ENCODE measurements at regions not wholly inside any gene's neighbourhood (a gene's known extent, or its start where the extent isn't known, plus 50 kb on each side); places are given as distances from the start of the nearest gene placed in this dataset.
A peak's percentile ranks its signal among the peaks of the same experiment; 100 is the strongest.

DNA sequence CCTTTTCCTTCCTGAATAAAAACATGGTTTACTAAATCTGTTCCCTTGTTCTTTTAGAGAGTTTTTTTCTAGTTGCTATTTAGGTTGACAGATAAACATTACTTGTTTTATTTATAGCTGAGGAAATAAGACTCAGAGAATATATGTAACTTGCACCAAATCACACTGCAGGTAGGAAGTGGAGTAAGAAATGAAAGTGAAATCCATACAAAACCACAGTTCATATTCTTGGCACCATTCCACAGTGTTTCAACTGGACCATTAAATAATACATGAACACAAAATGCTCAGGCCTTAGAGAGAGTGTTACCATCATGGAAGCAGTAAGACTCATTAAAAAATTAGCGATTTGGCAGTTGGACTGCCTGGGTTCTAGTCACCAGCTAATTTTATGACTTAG, 326.9 kb upstream of the SLIT2 start:
- Mint-ChIP-seq H3K36me3 (no peaks in the 10 kb centered on the region), H3K4me3 (no peak overlapping the region), H3K27me3 (ENCODE audit: low read depth) (no peaks in the 10 kb centered on the region), H3K27ac (peak overlapping the region; percentile 22), H3K4me1 (peaks cover 21% of the 10 kb centered on the region), H3K9me3 (peaks cover 9% of the 10 kb centered on the region)
- TF ChIP-seq, protein P1, sequence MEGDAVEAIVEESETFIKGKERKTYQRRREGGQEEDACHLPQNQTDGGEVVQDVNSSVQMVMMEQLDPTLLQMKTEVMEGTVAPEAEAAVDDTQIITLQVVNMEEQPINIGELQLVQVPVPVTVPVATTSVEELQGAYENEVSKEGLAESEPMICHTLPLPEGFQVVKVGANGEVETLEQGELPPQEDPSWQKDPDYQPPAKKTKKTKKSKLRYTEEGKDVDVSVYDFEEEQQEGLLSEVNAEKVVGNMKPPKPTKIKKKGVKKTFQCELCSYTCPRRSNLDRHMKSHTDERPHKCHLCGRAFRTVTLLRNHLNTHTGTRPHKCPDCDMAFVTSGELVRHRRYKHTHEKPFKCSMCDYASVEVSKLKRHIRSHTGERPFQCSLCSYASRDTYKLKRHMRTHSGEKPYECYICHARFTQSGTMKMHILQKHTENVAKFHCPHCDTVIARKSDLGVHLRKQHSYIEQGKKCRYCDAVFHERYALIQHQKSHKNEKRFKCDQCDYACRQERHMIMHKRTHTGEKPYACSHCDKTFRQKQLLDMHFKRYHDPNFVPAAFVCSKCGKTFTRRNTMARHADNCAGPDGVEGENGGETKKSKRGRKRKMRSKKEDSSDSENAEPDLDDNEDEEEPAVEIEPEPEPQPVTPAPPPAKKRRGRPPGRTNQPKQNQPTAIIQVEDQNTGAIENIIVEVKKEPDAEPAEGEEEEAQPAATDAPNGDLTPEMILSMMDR (IDR thresholded peaks at IDR 0.05; ENCODE audit: unreplicated experiment) = no peak
- no peak for DNase-seq (ENCODE audit: low spot score in 2 of 2, unreplicated experiment in 2 of 2)

DNA sequence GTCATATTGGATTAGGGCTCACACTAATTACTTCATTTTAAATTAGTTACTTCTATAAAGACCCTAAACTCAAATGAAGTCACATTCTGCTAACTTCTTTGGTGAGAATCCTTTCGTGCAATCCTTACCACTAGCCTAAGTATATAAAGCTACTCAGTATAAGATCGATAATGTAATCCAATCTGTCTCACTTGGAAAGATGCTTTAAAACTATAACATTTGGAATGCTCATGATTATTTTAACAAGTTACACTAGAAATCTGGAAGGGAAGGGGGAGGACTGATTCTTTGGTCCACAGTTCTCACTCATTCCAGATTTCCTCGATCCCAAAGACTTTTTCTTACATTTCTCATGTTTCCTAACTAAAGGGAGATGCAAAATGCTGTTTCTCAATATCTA, 336.4 kb upstream of the SLIT2 start:
- Mint-ChIP-seq H3K9me3 (peaks cover 36% of the 10 kb centered on the region), H3K4me1 (peaks cover 6% of the 10 kb centered on the region), H3K4me3 (no peak overlapping the region), H3K36me3 (peaks cover 6% of the 10 kb centered on the region), H3K27ac (no peak overlapping the region), H3K27me3 (ENCODE audit: low read depth) (no peaks in the 10 kb centered on the region)
- DNase-seq (ENCODE audit: low spot score in 2 of 2, unreplicated experiment in 2 of 2) = no peak
- TF ChIP-seq, protein P1 (IDR thresholded peaks at IDR 0.05; ENCODE audit: unreplicated experiment) = no peak

DNA sequence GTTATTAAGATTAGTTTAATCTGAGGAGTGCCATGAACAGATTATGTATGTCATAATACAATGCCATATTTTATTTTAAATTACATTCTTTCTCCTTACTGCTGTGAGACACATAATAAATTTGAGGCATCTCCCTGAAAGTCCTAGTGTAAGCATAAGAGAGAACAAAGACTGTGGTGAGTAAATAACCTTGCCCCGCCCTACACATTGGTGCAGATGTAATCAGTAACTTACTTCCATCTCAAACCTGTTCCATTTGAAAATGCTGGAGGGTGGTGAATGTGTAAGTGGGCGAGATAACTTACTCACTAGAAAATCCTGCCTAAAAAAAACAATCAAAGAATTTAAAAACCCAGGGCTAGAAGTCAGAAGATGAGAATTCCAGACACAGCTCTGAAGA, 338.1 kb upstream of the SLIT2 start:
- H3K4me1 Mint-ChIP-seq = peaks cover 6% of the 10 kb centered on the region
- H3K27ac Mint-ChIP-seq = no peak overlapping the region
- H3K36me3 Mint-ChIP-seq = peaks cover 2% of the 10 kb centered on the region
- H3K9me3 Mint-ChIP-seq = peaks cover 25% of the 10 kb centered on the region
- H3K4me3 Mint-ChIP-seq = no peak overlapping the region
- no peak for DNase-seq (ENCODE audit: low spot score in 2 of 2, unreplicated experiment in 2 of 2)
- H3K27me3 Mint-ChIP-seq (ENCODE audit: low read depth) = no peaks in the 10 kb centered on the region
- TF ChIP-seq, protein P1 (IDR thresholded peaks at IDR 0.05; ENCODE audit: unreplicated experiment) = no peak

DNA sequence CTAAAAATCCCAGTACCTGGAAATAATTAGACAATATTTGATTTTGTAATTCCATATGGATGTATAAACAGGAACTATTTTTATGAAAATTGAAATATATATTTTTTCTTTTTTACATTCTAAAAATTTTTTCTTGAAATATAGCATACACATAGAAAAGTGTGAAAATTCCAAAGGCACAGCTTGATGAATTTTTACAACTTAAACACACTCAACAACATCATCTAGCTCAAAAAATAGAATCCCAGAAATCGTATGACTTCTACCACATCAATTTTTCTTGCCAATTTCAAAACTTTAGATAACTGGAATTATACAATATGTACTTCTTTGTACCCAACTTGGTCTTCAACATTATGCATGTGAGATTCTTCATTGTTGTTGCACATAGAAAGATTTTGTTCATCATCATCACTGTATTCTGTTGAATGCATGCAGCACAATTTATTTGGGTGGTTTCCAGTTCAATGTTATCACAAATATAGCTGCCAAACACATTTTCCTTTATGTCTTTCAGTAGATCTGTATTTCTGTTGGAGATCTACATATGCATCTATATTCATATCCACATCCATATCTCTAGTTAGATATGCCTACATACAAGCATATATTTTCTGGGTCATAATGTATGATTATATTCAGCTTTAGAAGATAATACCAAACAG, 340.7 kb upstream of the SLIT2 start:
- H3K27me3 Mint-ChIP-seq (ENCODE audit: low read depth) = peaks cover 2% of the 10 kb centered on the region
- H3K36me3 Mint-ChIP-seq = no peaks in the 10 kb centered on the region
- H3K9me3 Mint-ChIP-seq = peaks cover 7% of the 10 kb centered on the region
- no peak for DNase-seq (ENCODE audit: low spot score in 2 of 2, unreplicated experiment in 2 of 2)
- TF ChIP-seq, protein P1 (IDR thresholded peaks at IDR 0.05; ENCODE audit: unreplicated experiment) = no peak
- peaks cover 6% of the 10 kb centered on the region for H3K4me1 Mint-ChIP-seq
- no peak overlapping the region for H3K4me3 Mint-ChIP-seq
- H3K27ac Mint-ChIP-seq = no peak overlapping the region

DNA sequence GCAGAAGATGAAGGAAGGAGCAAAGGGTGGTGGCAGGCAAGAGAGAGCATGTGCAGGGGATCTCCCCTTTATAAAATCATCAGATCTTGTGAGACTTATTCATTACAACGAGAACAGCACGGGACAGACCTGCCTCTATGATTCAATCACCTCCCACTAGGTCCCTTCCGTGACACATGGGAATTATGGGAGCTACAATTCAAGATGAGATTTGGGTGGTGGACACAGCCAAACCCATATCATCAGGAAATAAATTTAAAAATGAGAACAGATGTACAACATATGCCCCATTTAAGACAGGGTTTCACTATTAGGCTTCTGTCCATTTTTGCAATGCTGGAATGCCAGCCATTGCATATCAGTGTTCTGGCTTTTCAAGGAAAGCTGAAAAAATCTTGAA, 346.7 kb upstream of the SLIT2 start:
- peaks cover 5% of the 10 kb centered on the region for H3K27me3 Mint-ChIP-seq (ENCODE audit: low read depth)
- no peak overlapping the region for H3K4me3 Mint-ChIP-seq
- H3K4me1 Mint-ChIP-seq = no peaks in the 10 kb centered on the region
- H3K36me3 Mint-ChIP-seq = no peaks in the 10 kb centered on the region
- no peak for DNase-seq (ENCODE audit: low spot score in 2 of 2, unreplicated experiment in 2 of 2)
- no peak overlapping the region for H3K27ac Mint-ChIP-seq
- TF ChIP-seq, protein P1 (IDR thresholded peaks at IDR 0.05; ENCODE audit: unreplicated experiment) = no peak
- no peaks in the 10 kb centered on the region for H3K9me3 Mint-ChIP-seq

DNA sequence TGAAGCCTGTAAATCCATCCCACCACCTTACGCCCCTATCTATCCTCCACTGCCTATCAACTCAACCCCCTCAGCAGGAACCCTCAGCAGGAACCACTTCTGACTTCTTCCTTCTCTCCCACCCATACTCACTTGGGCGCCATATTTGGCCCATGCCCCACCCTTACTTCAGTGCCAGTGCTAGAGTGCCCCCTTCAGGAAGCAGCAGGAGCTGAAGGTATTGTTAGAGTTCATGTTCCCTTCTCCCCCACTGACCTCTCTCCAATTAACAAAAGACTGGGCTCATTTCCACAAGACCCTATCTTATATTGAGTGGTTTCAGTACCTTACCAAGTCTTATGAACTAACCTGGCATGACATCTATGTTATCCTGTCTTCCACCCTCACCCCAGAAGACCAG, 363.1 kb upstream of the SLIT2 start:
- Mint-ChIP-seq H3K27ac (no peak overlapping the region), H3K27me3 (ENCODE audit: low read depth) (no peaks in the 10 kb centered on the region), H3K9me3 (peaks cover 17% of the 10 kb centered on the region), H3K4me1 (no peaks in the 10 kb centered on the region), H3K4me3 (no peak overlapping the region), H3K36me3 (no peaks in the 10 kb centered on the region)
- TF ChIP-seq, protein P1 (IDR thresholded peaks at IDR 0.05; ENCODE audit: unreplicated experiment) = no peak
- DNase-seq (ENCODE audit: low spot score in 2 of 2, unreplicated experiment in 2 of 2) = no peak
